IMR-90 (cell line): ENCODE measurements at regions not wholly inside any gene's neighbourhood (a gene's known extent, or its start where the extent isn't known, plus 50 kb on each side); places are given as distances from the start of the nearest gene placed in this dataset.

Source experiments
- ATAC-seq: fragments of 200-7000 bp; cut with Tn5 transposase; 2 replicates; pipeline ENCODE4 v1.9.1; 2020; ENCODE audit warnings: low read depth, mild to moderate bottlenecking, moderate library complexity
- BruUV-seq: library from RNA; stranded (reverse); fragments of 400-500 nt; replicated peaks from 2 replicates; lab custom pipeline; 2021; lab: Mats Ljungman, UMichigan
- CTCF ChIA-PET: fragments of 300-600 bp; formaldehyde crosslinking; extraction: SDS; loops from one replicate; lab custom pipeline; 2021; ENCODE audit warnings: antibody characterized with exemption; lab: Yijun Ruan, JAX
- POLR2A ChIA-PET: fragments of 300-600 bp; sonication (Branson Sonifier 250); formaldehyde crosslinking; loops from one replicate; lab custom pipeline; 2022; ENCODE audit warnings: antibody characterized with exemption; ENCODE audit not compliant: unreplicated experiment; lab: Charles Lee
- DNase-seq: peaks from one replicate; pipeline ENCODE4 v3.0.0; 2013
- H2AFZ ChIP-seq: replicated peaks from 2 replicates; pipeline ENCODE3; 2013; ENCODE audit warnings: low read length, mild to moderate bottlenecking; ENCODE audit not compliant: poor library complexity
- H2AK5ac ChIP-seq: 2 replicates; pipeline ENCODE4 v1.6.1; 2013; ENCODE audit warnings: low read depth, low read length, inconsistent platforms
- H2AK9ac ChIP-seq: replicated peaks from 2 replicates; pipeline ENCODE3; 2013; ENCODE audit warnings: mild to moderate bottlenecking, low read depth, low read length, moderate library complexity; ENCODE audit not compliant: poor library complexity
- H2BK120ac ChIP-seq: 2 replicates; pipeline ENCODE4 v1.6.1; 2013; ENCODE audit warnings: low read depth, low read length, inconsistent platforms
- H2BK15ac ChIP-seq: 3 replicates; pipeline ENCODE4 v1.6.1; 2013; ENCODE audit warnings: low read depth, low read length, inconsistent platforms
- H2BK20ac ChIP-seq: 2 replicates; pipeline ENCODE4 v1.6.1; 2013; ENCODE audit warnings: low read depth, mild to moderate bottlenecking, inconsistent platforms, low read length, moderate library complexity
- H2BK5ac ChIP-seq: 2 replicates; pipeline ENCODE4 v1.6.1; 2013; ENCODE audit warnings: mild to moderate bottlenecking, low read depth, low read length, inconsistent platforms; ENCODE audit not compliant: poor library complexity, severe bottlenecking
- H3K14ac ChIP-seq: replicated peaks from 2 replicates; pipeline ENCODE4 v1.6.1; 2013; ENCODE audit warnings: low read depth, low read length, inconsistent platforms
- H3K18ac ChIP-seq: 2 replicates; pipeline ENCODE4 v1.6.1; 2013; ENCODE audit warnings: low read depth, low read length, control low read depth
- H3K23ac ChIP-seq: 2 replicates; pipeline ENCODE4 v1.6.1; 2013; ENCODE audit warnings: low read depth, low read length, inconsistent platforms
- H3K27ac ChIP-seq: 2 replicates; pipeline ENCODE4 v1.5.1; 2013; ENCODE audit warnings: mild to moderate bottlenecking, control low read depth, low read length; ENCODE audit not compliant: insufficient read depth
- H3K27me3 ChIP-seq: 2 replicates; pipeline ENCODE4 v1.6.1; 2013; ENCODE audit warnings: low read length; ENCODE audit not compliant: control insufficient read depth, insufficient read depth
- H3K36me3 ChIP-seq: 2 replicates; pipeline ENCODE4 v1.6.1; 2013; ENCODE audit warnings: low read length, mixed read lengths; ENCODE audit not compliant: control insufficient read depth, insufficient read depth
- H3K4ac ChIP-seq: 2 replicates; pipeline ENCODE4 v1.6.1; 2013; ENCODE audit warnings: low read depth, low read length, inconsistent platforms
- H3K4me1 ChIP-seq: 2 replicates; pipeline ENCODE4 v1.6.1; 2013; ENCODE audit warnings: low read length, mixed read lengths; ENCODE audit not compliant: control insufficient read depth, insufficient read depth
- H3K4me2 ChIP-seq: 2 replicates; pipeline ENCODE4 v1.6.1; 2013; ENCODE audit warnings: low read depth, mild to moderate bottlenecking, control low read depth, low read length, moderate library complexity
- H3K4me3 ChIP-seq: 2 replicates; pipeline ENCODE4 v1.5.1; 2013; ENCODE audit warnings: low read depth, mild to moderate bottlenecking, control low read depth, low read length, moderate library complexity; ENCODE audit not compliant: insufficient read depth
- H3K56ac ChIP-seq: 2 replicates; pipeline ENCODE4 v1.6.1; 2013; ENCODE audit warnings: low read length, inconsistent platforms; ENCODE audit not compliant: insufficient read depth; ENCODE audit errors: extremely low read depth
- H3K79me1 ChIP-seq, 2 experiments: 2 replicates each; pipeline ENCODE4 v1.6.1; 2013; ENCODE audit warnings: low read length in 2 of 2, inconsistent platforms in 1 of 2, low read depth in 1 of 2
- H3K9ac ChIP-seq: 2 replicates; pipeline ENCODE4 v1.6.1; 2013; ENCODE audit warnings: low read depth, low read length, control low read depth
- H3K9me1 ChIP-seq: 2 replicates; pipeline ENCODE4 v1.6.1; 2013; ENCODE audit warnings: low read length, inconsistent platforms; ENCODE audit not compliant: insufficient read depth
- H3K9me3 ChIP-seq: 2 replicates; pipeline ENCODE4 v1.6.1; 2013; ENCODE audit warnings: low read length; ENCODE audit not compliant: control insufficient read depth, insufficient read depth
- H4K20me1 ChIP-seq: 2 replicates; pipeline ENCODE4 v1.6.1; 2013; ENCODE audit warnings: low read length, inconsistent platforms; ENCODE audit not compliant: insufficient read depth
- H4K5ac ChIP-seq: 2 replicates; pipeline ENCODE4 v1.6.1; 2013; ENCODE audit warnings: mild to moderate bottlenecking, low read depth, low read length, control low read depth
- H4K8ac ChIP-seq, 2 experiments: 2 replicates each; pipeline ENCODE4 v1.6.1; 2013; ENCODE audit warnings: low read depth in 2 of 2, low read length in 2 of 2, control low read depth in 1 of 2, inconsistent platforms in 1 of 2
- H4K91ac ChIP-seq: 2 replicates; pipeline ENCODE4 v1.6.1; 2013; ENCODE audit warnings: low read depth, low read length, inconsistent platforms; ENCODE audit not compliant: insufficient read depth
- BHLHE40 ChIP-seq: fragments of 150-350 bp; IDR thresholded peaks from 2 replicates; pipeline ENCODE4 v1.6.1; 2016; ENCODE audit warnings: mild to moderate bottlenecking, low read depth, low read length
- CEBPB ChIP-seq: IDR thresholded peaks from 2 replicates; pipeline ENCODE4 v1.6.1; 2012; ENCODE audit warnings: low read depth, low read length, improper control_type of control experiment
- CTCF ChIP-seq: conservative IDR thresholded peaks from 2 replicates; pipeline ENCODE4 v1.5.1; 2012; ENCODE audit warnings: mild to moderate bottlenecking, low read depth, low read length, improper control_type of control experiment
- ELK1 ChIP-seq: fragments of 150-350 bp; IDR thresholded peaks from 2 replicates; pipeline ENCODE4 v1.6.1; 2016; ENCODE audit warnings: low read depth, mild to moderate bottlenecking, low read length, moderate library complexity, borderline replicate concordance
- MAZ ChIP-seq: IDR thresholded peaks from 2 replicates; pipeline ENCODE4 v1.6.1; 2012; ENCODE audit warnings: low read depth, mild to moderate bottlenecking, low read length, improper control_type of control experiment, moderate library complexity, borderline replicate concordance
- MXI1 ChIP-seq: IDR thresholded peaks from 2 replicates; pipeline ENCODE4 v1.6.1; 2012; ENCODE audit warnings: low read depth, mild to moderate bottlenecking, low read length, moderate library complexity, borderline replicate concordance
- POLR2A ChIP-seq: IDR thresholded peaks from 2 replicates; pipeline ENCODE4 v1.6.1; 2012; ENCODE audit warnings: mild to moderate bottlenecking, low read depth, low read length
- RAD21 ChIP-seq: IDR thresholded peaks from 2 replicates; pipeline ENCODE4 v1.6.1; 2012; ENCODE audit warnings: low read length, improper control_type of control experiment
- RCOR1 ChIP-seq: IDR thresholded peaks from 2 replicates; pipeline ENCODE4 v1.6.1; 2012; ENCODE audit warnings: mild to moderate bottlenecking, low read length, improper control_type of control experiment; ENCODE audit not compliant: insufficient replicate concordance
- RFX5 ChIP-seq: IDR thresholded peaks from 2 replicates; pipeline ENCODE4 v1.8.0; 2012; ENCODE audit warnings: low read depth, mild to moderate bottlenecking, low read length, moderate library complexity
- SMC3 ChIP-seq: fragments of 150-350 bp; IDR thresholded peaks from 2 replicates; pipeline ENCODE4 v1.6.1; 2016; ENCODE audit warnings: low read depth, mild to moderate bottlenecking, antibody characterized with exemption, low read length, moderate library complexity
- USF2 ChIP-seq: fragments of 150-350 bp; IDR thresholded peaks from 2 replicates; pipeline ENCODE4 v1.6.1; 2017; ENCODE audit warnings: mild to moderate bottlenecking, antibody characterized with exemption, low read length, low read depth
- WGBS, 2 experiments: methylation state at CpG; one replicate each; pipeline versions ENCODE4 v1.1.5 to v1.1.7; 2013; ENCODE audit warnings: missing lambda C conversion rate in 2 of 2; ENCODE audit not compliant: insufficient read length in 1 of 2; ENCODE audit errors: extremely low coverage in 2 of 2; 5-methylcytosine and 5-hydroxymethylcytosine counted together
- dilution Hi-C: fragments of 300-500 bp; cut with HindIII; formaldehyde crosslinking; loops from one replicate; pipeline ENCODE4 v1.14.3; 2018; ENCODE audit warnings: low sequenced_read_pairs; ENCODE audit not compliant: unreplicated experiment
- in situ Hi-C: fragments of 300-500 bp; cut with MboI; formaldehyde crosslinking; loops from 3 replicates; pipeline ENCODE4 v1.14.3; 2019; ENCODE audit warnings: low sequenced_read_pairs, inconsistent platforms, mixed read lengths
- intact Hi-C: fragments of 100-400 bp; cut with micrococcal nuclease; formaldehyde crosslinking; loops from 2 replicates; pipeline ENCODE4 v1.10.0; 2022

- Histone ChIP-seq H3K4me3 (no peak overlapping the region), H3K4me1 (no peaks in the 10 kb centered on the region), H2AK9ac (no peak overlapping the region), H3K4ac (no peak overlapping the region), H3K27me3 (no peaks in the 10 kb centered on the region), H3K27ac (no peak overlapping the region), H2BK5ac (no peak overlapping the region), H4K91ac (no peak overlapping the region), H4K8ac (no peak overlapping the region), H3K14ac (no peak overlapping the region), H3K56ac (no peak overlapping the region), H3K9me1 (no peaks in the 10 kb centered on the region), H2AFZ (no peak overlapping the region), H3K36me3 (no peaks in the 10 kb centered on the region), H2BK120ac (no peak overlapping the region), H3K9ac (no peak overlapping the region), H2BK20ac (no peak overlapping the region), H3K79me1 (no peaks in the 10 kb centered on the region), H2BK15ac (no peak overlapping the region), H3K4me2 (no peak overlapping the region), H3K23ac (no peak overlapping the region), H3K18ac (no peak overlapping the region), H4K20me1 (no peaks in the 10 kb centered on the region), H2AK5ac (no peak overlapping the region), H3K9me3 (no peaks in the 10 kb centered on the region), H4K5ac (no peak overlapping the region)
- dilution Hi-C loops, result no loop called here
- TF ChIP-seq SMC3 (no peak), RCOR1 (no peak), CEBPB (no peak), POLR2A (no peak), MXI1 (no peak), ELK1 (no peak), BHLHE40 (no peak), RFX5 (no peak), USF2 (no peak), CTCF (no peak), RAD21 (no peak), MAZ (no peak)
- no CpG with 5 or more reads among the region's 1 CpG for WGBS, 2 experiments
- no peak for ATAC-seq
- no TSS peak for BruUV-seq
- CTCF ChIA-PET, result interaction anchor here (1.0 kb wide), 1 partner anchor 31 kb away, joined by 3 read pairs; no protein-coding TSS in a partner anchor
- POLR2A ChIA-PET, result no interaction called here
- intact Hi-C loops, result no loop called here
- no peak for DNase-seq
- in situ Hi-C loops, result no loop called here
Observed at GRCh38 chr5:67511911-67512310, 315.3 kb upstream of the CD180 start.
